ENCODE measurements at regions not wholly inside any gene's neighbourhood (a gene's known extent, or its start where the extent isn't known, plus 50 kb on each side); places are given as distances from the start of the nearest gene placed in this dataset.

GRCh38 chrX:116276261-116276660 lies 105.7 kb downstream of the AGTR2 start:
- no peak for TF ChIP-seq CREB1 (IDR thresholded peaks at IDR 0.05; ENCODE audit: low read depth)
- TF ChIP-seq ZBTB7A (IDR thresholded peaks at IDR 0.05; ENCODE audit: low read depth): no peak
- no peak for TF ChIP-seq REST (IDR thresholded peaks at IDR 0.05; ENCODE audit: low read depth)
- no peak for TF ChIP-seq TAF1 (IDR thresholded peaks at IDR 0.05; ENCODE audit: low read depth)
- no peak for TF ChIP-seq EP300 (IDR thresholded peaks at IDR 0.05; ENCODE audit: borderline replicate concordance)
- no peak for TF ChIP-seq MAX (IDR thresholded peaks at IDR 0.05)
- TF ChIP-seq EGR1 (IDR thresholded peaks at IDR 0.05): no peak

- TF ChIP-seq ZBTB7A (IDR thresholded peaks at IDR 0.05; ENCODE audit: low read depth): no peak
- no peak for TF ChIP-seq RAD21 (IDR thresholded peaks at IDR 0.05; ENCODE audit: low read depth)
- no peak for TF ChIP-seq TAF1 (IDR thresholded peaks at IDR 0.05; ENCODE audit: low read depth)
- no peak for TF ChIP-seq CREB1 (IDR thresholded peaks at IDR 0.05; ENCODE audit: low read depth)
- TF ChIP-seq EP300 (IDR thresholded peaks at IDR 0.05; ENCODE audit: borderline replicate concordance): no peak
- TF ChIP-seq CEBPB (IDR thresholded peaks at IDR 0.05): no peak
- no peak for TF ChIP-seq FOXM1 (IDR thresholded peaks at IDR 0.05; ENCODE audit: borderline replicate concordance, low read depth)
- no peak for TF ChIP-seq REST (IDR thresholded peaks at IDR 0.05; ENCODE audit: low read depth)
- no peak for TF ChIP-seq YY1 (IDR thresholded peaks at IDR 0.05; ENCODE audit: low read depth)
- no peak for TF ChIP-seq NFIC (IDR thresholded peaks at IDR 0.05)
- TF ChIP-seq USF1 (IDR thresholded peaks at IDR 0.05): no peak
- TF ChIP-seq MAX (IDR thresholded peaks at IDR 0.05): no peak
- no peak for TF ChIP-seq TEAD4 (IDR thresholded peaks at IDR 0.05)
Observed at GRCh38 chrX:116277351-116278225, 107.0 kb downstream of the AGTR2 start.

GRCh38 chrX:116278826-116279225 lies 108.3 kb downstream of the AGTR2 start:
- no peak for TF ChIP-seq EGR1 (IDR thresholded peaks at IDR 0.05)
- no peak for TF ChIP-seq CREB1 (IDR thresholded peaks at IDR 0.05; ENCODE audit: low read depth)

- TF ChIP-seq TAF1 (IDR thresholded peaks at IDR 0.05; ENCODE audit: low read depth): no peak
- no peak for TF ChIP-seq EP300 (IDR thresholded peaks at IDR 0.05; ENCODE audit: borderline replicate concordance)
- no peak for TF ChIP-seq REST (IDR thresholded peaks at IDR 0.05; ENCODE audit: low read depth)
- TF ChIP-seq USF1 (IDR thresholded peaks at IDR 0.05): no peak
- TF ChIP-seq NFIC (IDR thresholded peaks at IDR 0.05): no peak
- TF ChIP-seq EGR1 (IDR thresholded peaks at IDR 0.05): no peak
- TF ChIP-seq YY1 (IDR thresholded peaks at IDR 0.05; ENCODE audit: low read depth): no peak
Observed at GRCh38 chrX:116281106-116281505, 110.6 kb downstream of the AGTR2 start.

GRCh38 chrX:116282751-116283150 lies 112.2 kb downstream of the AGTR2 start:
- TF ChIP-seq RAD21 (IDR thresholded peaks at IDR 0.05; ENCODE audit: low read depth): no peak
- TF ChIP-seq ZBTB7A (IDR thresholded peaks at IDR 0.05; ENCODE audit: low read depth): no peak
- no peak for TF ChIP-seq TCF12 (IDR thresholded peaks at IDR 0.05; ENCODE audit: low read depth)
- TF ChIP-seq REST (IDR thresholded peaks at IDR 0.05; ENCODE audit: low read depth): no peak
- TF ChIP-seq EP300 (IDR thresholded peaks at IDR 0.05; ENCODE audit: borderline replicate concordance): no peak
- no peak for TF ChIP-seq NFIC (IDR thresholded peaks at IDR 0.05)
- TF ChIP-seq TEAD4 (IDR thresholded peaks at IDR 0.05): no peak
- TF ChIP-seq USF1 (IDR thresholded peaks at IDR 0.05): no peak
- TF ChIP-seq EGR1 (IDR thresholded peaks at IDR 0.05): no peak

All from Ishikawa (cell line).